NCI-H2171 (cell line): ENCODE measurements at regions not wholly inside any gene's neighbourhood (a gene's known extent, or its start where the extent isn't known, plus 50 kb on each side); places are given as distances from the start of the nearest gene placed in this dataset.

Source experiments
- DNase-seq: peaks from one replicate; lab custom pipeline; 2025; lab: John Stamatoyannopoulos, UW

DNA sequence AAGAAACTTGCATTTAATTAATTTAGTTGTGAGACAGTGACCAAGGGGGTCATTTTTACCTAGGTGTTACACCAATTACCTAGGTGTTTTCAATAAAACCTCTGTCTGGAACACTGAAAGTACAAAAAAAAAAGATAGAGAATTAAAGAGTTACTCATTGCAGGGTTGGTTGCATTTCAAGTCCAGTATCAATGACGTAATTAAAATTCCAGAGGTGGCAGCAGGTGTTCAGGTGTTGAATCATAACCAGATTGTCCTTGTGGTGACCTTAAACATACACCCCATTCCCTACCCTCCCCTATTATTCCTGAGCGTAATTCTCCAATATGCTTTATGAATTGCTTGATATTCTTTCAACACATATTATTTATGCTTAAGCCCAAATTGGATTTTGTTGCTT lies 352.0 kb upstream of the SLC8A1 start:
- no peak for DNase-seq

DNA sequence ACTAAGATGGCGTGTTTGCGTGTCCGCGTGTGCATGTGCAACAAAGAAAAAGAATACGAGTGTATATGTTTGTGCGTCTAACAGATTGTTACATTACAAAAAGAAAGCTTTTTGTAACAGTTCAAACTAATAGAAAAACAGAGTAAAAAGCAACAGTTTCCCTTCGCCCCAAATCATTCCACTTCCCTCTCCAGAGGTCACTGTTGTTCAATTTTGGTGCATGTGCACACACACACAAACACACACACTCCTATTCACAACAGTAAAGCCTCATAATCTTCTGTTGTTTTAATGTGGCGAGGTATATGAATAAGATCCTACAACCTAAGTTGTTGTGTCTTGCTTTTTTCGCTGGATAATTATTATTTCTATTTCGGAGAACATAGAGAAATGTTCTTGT lies 357.3 kb upstream of the SLC8A1 start:
- DNase-seq = no peak

DNA sequence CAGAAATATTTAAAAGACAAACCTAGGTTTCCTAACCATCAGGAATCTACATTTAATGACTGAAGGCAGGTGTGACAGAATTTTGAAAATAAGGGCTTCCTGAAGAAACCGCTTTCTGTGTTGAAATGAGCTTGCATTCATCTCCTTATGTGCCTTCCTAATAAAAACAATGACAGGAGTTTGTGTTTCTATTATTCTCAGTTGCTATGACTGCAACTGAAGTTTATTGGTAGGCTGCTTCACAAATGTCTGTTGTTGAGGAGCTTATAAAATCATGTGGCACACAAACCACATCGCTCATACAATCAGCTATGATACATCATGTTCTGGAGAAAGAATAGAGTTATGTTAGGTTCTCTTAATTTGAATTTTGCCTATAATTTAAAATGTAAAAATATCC lies 362.7 kb upstream of the SLC8A1 start:
- DNase-seq = no peak

DNA sequence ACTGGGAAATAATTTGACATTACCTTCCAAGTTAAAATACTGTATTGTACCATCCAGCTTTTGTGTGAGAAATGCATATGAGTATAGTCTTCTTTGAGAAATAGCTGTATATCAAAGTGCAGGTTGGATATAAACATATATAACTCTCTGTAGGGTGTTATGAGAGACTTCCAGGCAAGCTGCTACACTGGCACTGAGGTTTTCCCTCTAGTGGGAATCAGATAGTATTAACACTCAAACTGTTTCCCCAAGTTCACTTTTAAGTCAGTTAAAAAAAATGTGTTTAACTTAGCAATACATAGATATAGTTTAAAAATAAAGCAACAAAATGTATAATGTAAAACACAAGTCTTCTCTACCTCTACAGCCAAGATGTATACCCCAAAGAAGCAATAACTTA lies 368.4 kb upstream of the SLC8A1 start:
- no peak for DNase-seq

DNA sequence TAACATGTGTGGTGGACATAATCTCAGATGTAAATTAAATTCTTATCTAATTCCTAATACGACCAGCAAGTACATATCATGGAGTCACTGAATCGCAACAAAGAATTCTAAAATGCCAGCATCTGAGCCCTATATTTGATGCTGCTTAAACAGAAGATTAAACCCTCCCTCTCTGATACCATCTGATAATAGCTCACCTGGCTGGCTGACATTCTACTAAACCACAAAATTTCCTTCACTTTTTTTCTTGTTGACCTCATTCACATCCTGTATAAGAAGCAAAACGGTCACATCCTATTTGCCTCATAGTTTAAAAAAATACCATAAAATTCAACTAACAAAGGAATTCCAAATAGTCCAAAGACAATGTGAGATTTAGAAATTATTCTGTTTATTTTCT lies 371.6 kb upstream of the SLC8A1 start:
- DNase-seq = no peak

DNA sequence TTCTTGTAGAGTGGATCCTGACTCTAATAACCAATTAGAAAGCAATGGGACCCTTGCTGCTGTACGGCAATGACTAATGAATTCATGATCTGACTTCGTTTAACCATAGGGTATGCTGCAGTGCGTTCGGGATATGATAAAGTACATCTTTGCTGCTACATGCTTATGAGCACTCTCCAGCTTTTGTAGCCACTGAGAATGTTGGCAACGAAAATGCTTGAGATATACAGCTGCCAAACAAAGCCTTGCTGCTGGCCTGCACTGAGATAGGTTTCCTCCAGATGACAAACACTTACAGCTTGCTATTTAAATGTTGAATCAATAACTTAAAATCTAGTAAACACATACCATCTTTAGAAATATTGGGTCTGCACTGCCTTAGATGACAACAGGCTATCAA lies 372.4 kb upstream of the SLC8A1 start:
- no peak for DNase-seq

DNA sequence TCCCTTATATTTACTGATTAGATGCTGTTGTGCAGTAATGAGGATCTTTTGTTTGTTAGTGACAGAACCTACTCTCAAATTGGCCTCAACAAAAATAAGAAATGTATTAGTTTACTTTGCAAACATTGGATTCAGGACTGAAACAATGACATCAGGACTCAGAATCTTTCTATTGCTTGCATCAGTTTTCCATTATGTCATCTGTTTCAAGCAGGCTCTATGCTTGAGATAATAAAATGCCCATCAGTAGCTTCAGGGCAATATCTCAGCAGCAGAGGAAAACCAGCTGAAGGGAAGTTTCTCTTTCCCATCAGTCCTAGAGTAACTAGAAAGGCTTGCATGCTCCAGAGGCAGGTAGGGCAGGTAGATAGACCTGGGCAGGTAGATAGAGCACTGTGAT lies 375.5 kb upstream of the SLC8A1 start:
- DNase-seq = no peak

DNA sequence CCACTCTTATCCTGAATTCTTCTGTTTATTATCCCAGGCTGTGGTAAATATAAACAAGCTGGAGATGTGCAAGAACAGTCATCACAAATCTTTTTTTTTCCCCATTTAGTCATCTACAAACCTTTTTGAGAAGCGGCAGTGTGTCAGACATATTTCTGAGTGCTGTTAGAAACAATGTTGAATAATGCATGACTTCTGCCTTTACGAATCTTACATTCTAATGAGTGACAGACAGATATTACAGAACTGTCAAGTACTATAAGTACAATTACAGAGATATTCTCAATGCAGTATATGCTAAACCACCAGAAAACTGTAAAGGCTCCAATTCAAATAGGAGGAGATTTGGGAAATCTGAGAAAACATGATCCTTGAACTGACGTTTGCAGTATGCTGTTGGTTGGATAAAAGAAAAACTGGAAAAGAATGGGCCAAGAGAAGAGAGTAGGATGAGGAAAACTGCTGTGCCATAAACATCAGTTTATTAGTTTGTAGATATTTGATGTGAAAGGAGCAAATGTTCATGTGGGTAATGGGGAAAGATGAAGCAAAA lies 379.5 kb upstream of the SLC8A1 start:
- no peak for DNase-seq

DNA sequence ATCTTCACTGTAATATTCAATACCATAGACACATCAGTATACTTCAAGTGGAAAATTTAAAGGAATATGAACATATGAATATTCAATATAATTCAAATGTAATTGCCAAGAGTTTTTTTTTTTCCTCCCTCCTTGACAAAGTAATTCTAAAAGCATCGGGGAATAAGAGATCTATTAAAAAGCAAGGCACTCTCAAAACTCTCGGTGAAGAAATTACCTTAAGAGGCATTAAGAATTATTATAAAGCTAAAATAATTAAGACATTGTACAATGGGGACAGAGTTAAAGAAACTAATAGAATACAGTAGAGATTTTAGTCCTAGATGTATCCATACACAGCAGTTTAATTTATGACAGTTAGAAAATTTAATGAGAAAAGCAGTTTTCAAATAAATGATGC lies 390.0 kb upstream of the SLC8A1 start:
- DNase-seq = no peak

DNA sequence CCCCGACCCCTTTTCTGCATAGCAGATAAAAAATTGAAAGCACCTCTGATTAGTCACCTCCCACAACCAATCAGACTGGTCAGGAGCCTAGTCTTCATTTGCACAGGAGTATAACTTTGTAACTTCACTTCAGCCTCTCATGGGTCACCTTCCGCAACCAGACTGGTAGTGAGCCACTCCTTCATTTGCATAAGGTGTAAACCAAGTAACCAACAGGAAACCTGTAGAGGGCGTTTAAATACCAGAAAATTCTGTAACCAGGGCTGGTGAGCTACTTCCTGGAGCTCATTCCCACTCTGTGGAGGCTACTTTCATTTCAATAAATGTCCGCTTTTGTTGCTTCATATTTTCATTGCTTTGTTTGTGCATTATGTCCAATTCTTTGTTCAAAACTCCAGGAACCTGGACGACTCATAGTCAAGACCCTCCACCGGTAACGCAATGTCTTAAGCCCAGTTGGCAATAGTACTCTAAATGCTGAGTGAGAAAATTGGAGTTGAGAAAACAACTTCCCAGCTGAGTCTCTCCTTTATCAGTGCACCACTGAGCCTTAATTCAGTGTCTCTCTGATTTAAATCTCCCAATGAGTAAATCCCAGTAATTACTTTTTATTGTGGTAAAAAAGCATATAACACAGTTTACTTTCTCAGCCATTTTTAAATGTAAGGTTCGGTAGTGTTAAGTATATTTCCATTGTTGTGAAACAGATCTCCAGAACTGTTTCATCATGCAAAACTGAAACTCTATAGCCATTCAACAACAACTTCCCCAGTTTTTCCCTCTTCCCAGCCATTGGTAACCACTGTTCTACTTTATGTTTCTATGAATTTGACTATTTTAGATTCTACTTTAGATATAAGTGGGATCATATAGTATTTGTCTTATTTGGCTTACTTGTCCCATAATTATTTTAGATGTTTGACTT lies 392.7 kb upstream of the SLC8A1 start:
- no peak for DNase-seq

DNA sequence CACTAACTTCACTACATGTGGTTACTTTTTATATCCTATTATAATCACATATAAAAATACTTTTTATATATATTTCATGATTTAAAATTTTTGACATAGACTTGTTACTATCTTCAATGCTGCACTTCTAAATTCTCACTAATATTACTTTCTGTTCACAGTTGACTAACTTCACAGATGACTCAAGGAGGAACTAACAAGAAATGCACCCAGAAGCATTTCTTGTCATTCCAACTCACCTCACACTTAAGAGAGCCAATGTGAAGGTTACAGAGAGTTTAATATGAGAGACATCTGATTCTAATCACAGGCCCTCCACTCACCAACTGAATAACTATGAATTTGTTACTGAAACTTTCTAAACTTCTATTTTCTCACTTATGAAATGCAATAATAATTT lies 399.8 kb upstream of the SLC8A1 start:
- DNase-seq = no peak

DNA sequence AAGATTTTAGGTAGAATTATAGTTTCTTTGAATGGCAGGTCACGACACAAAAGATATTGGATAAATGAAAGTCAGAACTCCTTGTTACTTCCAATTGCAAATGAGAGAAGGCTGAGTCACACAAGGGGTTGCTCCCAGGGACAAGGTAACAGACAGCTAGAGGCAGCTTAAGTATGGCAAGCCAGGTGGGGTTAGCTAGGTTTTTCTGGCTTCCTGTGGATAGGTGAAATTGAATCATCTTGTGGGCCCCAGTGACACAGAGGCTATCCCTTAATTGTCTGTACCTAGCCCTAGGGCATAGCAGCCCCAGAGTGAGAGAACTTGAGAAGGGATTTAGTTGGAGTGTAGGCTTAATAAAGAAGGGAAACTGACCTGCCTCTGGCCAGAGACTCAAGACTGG lies 407.7 kb upstream of the SLC8A1 start:
- DNase-seq = no peak

DNA sequence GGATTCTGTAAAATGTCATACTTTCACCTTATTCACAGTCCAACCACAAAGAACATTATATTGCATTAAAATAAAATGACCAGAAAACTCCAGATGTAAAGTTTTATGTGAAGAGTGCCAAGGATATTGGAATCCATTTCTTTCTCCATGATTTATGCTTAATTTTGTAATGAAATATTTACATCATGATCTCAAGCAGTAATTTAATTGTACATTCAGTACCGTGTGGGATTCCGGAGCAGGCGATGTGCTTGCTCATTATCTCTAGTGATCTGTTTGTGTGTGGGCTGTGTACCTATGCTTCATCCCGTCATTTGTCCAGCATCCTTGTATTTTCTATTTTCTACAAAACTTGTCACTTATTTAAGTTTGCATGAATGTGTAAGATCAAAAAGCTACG lies 415.9 kb upstream of the SLC8A1 start:
- no peak for DNase-seq

DNA sequence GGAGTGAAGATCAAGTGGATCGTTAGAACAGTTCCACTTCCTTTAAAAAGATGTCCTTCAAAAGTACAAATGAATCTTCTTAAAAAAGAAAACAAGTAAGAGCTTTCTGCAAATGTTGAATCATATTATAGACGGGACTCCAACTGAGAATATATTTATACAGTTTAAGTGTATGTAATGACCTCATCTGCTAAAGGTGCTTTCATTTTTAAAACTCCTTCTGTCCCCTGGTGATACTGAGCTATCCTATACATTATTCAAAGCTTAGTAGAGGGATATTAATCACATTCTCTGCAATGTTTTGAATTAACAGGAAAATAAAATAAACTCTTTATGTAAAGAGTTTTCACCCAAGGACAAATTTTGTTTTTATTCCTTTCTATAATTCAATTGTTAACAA lies 420.7 kb upstream of the SLC8A1 start:
- DNase-seq = no peak

DNA sequence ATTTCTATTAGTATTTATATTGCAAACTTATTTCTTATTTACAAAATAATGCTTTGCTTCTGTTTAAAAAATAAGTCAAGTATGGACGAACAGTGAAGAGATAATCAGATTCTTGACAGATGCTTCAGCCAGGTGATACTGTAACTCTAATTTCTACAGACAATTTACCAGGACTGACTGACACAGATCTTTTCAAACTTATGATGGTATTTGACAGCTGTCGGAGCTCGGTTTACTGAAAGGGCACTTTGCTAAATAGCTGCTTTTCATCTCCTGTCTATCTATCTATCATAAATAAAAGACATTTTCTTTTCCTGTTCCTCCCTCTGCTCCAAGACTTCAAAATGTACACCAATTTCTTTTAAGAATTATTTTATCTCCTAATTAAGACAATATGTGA lies 422.5 kb upstream of the SLC8A1 start:
- DNase-seq = no peak

DNA sequence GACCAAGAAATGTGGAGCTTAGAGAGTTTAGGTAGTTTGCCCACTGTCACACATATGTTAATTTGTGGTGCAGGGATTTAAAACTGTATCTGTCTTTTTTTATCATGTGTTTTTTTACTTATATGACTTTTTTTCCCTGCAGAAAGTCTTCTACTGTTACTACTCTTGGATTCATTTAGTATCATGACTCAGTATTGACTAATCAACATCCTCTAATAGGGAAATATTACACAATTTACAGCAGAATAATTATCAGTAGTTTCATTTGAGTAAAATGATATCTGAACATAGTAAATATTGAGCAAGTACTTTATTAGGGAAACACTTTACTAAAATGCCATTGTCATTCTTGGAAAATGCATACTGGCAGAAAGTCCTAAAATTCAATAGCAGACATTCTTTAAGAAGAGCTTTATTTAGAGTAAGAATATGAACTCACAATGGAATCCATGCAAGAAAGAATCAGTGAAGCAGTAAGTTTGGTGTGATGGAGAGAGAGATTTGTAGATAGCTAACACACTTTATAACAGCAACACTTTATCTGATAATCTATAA lies 425.9 kb upstream of the SLC8A1 start:
- DNase-seq = no peak

DNA sequence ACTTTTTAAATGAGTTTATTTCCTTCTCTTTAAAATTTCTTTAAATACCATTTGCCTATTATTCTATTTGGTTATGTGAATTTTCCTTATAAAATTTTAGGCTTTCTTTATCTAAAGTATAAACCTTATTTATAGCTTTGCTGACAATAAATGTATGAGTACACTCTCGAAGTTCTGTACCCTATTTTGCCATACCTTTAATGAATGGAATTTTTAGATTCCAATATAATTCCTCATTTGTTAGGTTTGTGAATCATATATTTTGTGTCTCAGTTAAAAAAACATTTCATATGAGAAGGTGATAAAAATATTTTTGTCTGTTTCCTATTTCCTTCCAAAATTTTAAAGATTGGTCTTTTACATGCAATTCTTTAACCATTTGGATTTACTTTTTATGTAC lies 427.4 kb upstream of the SLC8A1 start:
- no peak for DNase-seq

DNA sequence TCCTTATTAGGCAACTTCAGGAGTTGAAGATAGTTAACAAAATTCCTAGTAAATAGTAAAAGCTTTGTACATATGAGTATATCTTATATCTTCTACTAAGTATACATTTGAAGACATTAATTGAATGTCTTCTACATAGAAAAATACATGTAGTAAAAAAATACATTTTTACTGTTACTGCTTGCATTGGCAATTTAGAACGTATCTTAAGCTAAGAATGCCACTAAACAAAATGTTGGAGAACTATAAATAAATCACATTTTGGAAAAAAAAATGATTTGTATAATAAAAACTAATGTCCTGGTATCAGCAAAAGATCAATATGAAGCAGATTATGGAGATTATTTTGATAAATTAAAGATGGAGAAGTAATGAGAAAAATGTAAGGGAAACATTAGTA lies 434.2 kb upstream of the SLC8A1 start:
- no peak for DNase-seq

DNA sequence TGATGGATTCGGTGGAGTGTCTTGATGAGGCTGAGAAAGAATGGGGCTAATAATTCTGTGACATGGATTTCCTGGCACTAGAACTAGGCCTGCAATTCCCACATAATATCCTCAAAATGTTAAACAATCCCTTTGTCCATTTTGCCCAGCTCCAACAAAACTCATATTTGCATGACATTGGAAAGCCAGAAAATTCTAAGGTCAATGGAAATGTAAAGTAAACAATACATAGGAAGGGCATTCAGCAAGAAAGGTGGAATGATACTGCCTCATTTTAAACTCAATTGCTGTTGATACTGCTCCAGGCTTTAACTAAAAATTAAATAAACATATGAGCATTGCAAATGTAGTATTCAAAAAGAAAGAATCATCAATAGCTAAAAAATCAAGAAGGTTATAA lies 434.8 kb upstream of the SLC8A1 start:
- DNase-seq = no peak

DNA sequence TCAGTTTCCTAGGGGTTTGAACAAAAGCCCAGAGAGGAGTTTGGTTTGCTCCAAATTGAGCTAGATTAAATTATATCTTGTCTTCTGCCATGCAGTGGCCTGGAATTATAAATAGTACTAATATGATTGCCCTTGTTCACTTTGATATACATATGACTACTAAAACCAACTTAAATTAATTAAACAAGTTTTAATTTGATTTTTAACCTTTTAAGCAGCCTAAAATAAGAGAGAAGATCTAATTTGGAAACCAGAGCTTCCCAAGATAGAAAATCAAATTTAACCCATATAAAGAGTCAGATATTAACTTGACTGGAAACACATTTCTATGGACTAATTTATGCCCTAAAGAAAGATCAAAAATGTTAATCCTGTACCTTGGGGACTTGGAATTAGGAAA lies 444.5 kb upstream of the SLC8A1 start:
- no peak for DNase-seq

DNA sequence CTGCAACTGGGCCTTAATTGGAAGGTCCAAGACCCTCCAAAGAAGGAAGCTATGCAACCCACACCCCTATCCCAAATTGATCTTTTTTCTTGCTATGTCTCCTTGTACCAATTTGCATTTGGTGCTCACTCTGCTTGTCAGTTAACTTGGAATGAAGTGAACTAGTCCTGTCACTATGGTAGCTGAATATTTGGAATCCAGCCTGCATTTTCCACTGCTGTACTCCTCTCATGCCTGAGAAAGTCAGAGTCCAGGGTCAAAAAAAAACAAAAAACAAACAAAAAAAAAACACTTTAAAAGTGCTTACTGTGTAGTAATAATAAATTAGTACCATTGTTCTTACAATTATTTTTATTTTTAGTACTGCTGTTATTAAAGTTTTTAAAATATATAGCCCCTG lies 462.8 kb upstream of the SLC8A1 start:
- DNase-seq = no peak

DNA sequence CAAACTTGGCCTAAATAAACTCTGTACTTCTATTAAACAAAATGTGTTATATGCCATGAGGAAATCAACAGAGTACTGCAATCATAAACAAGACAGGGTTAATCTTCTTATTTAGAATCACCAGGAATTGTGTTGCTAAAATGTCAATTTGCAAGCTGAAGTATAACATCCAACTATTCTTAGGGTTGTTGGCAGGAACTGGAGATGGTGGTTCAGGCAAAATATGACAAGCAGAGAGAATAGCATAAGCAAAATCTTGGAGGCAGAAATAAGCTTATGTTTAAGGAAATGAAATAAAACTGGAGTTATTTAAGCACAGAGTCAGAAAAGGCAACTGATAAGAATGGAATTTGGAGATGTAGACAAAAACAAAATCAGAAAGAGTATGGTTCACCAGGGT lies 463.8 kb upstream of the SLC8A1 start:
- no peak for DNase-seq

DNA sequence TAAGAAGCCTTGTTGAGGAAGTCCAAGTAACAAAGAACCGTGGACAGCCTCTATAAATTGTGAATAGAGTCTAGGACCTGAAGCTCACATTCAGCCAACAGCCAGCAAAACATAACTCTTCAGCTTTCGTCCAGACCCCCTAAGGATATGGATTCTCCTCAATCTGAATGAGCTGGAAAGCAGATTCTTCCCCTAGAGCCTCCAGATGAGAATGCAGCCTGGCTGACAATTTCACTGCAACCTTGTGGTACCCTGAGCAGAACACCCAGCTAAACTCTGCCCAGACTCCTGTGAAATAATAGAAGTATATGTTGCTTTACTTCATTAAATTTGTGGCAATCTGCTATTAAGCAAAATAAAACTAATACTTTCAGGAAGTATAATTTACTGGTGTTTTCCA lies 483.5 kb upstream of the SLC8A1 start:
- no peak for DNase-seq

DNA sequence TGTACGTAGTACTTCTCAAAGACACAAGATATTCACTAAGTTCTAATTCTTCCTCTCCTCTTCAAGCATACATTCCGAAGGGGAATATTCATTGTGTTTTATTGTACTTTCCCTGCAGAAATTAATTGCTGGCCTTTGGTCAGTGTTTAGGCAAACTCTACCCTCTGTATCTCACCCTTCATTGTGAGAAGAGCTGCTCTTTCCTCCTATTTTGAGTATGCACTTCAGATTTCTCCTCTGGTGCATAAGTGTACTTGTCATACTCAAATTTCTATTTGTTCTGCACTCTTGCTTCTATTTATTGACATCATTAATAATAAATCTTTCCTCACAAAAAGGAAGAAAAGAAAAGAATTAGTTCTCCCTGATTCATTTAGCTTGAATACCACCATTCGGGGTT lies 485.4 kb upstream of the SLC8A1 start:
- DNase-seq = no peak
